GM12878 (cell line): ENCODE measurements at regions not wholly inside any gene's neighbourhood (a gene's known extent, or its start where the extent isn't known, plus 50 kb on each side); places are given as distances from the start of the nearest gene placed in this dataset.

Experiments
- ATF7 ChIP-seq: fragments of 450-650 bp; IDR thresholded peaks from 2 replicates; pipeline ENCODE4 v1.6.1; 2016; ENCODE audit warnings: low read depth, mild to moderate bottlenecking
- MXI1 ChIP-seq: fragments of 150-350 bp; IDR thresholded peaks from 2 replicates; pipeline ENCODE4 v1.6.1; 2011; ENCODE audit warnings: low read depth, mild to moderate bottlenecking, inconsistent platforms, low read length, improper control_type of control experiment
- POLR2AphosphoS5 ChIP-seq: IDR thresholded peaks from 2 replicates; pipeline ENCODE4 v1.6.1; 2011; ENCODE audit warnings: mild to moderate bottlenecking, low read length, inconsistent platforms
- RCOR1 ChIP-seq: conservative IDR thresholded peaks from 2 replicates; pipeline ENCODE4 v1.6.1; 2012; ENCODE audit warnings: low read depth, low read length, improper control_type of control experiment
- SREBF1 ChIP-seq: IDR thresholded peaks from 2 replicates; pipeline ENCODE4 v1.6.1; 2012; ENCODE audit warnings: mild to moderate bottlenecking, low read length
- SUZ12 ChIP-seq: fragments of 200-600 bp; sonication (generic); IDR thresholded peaks from one replicate; pipeline ENCODE4 v1.6.1; 2018; ENCODE audit warnings: antibody characterized with exemption, mild to moderate bottlenecking; ENCODE audit not compliant: unreplicated experiment
- TF ChIP-seq, protein P1 (sequence below), 3 experiments: IDR thresholded peaks in 2 of 3; conservative IDR thresholded peaks in 1 of 3; 2 replicates each; pipeline ENCODE4 v1.5.1; 2011; ENCODE audit warnings: low read depth in 3 of 3, low read length in 3 of 3, mild to moderate bottlenecking in 3 of 3, control low read depth in 2 of 3, moderate library complexity in 2 of 3, inconsistent platforms in 1 of 3, mixed read lengths in 1 of 3; ENCODE audit not compliant: control insufficient read depth in 2 of 3, insufficient read depth in 1 of 3; ENCODE audit errors: extremely low read depth in 1 of 3
- TF ChIP-seq, protein P2 (sequence below): IDR thresholded peaks from 2 replicates; pipeline ENCODE4 v1.6.1; 2012; ENCODE audit warnings: low read depth, low read length, improper control_type of control experiment
- TF ChIP-seq, protein P3 (sequence below): fragments of 150-350 bp; IDR thresholded peaks from 2 replicates; pipeline ENCODE4 v1.6.1; 2016; ENCODE audit warnings: low read depth, low read length

DNA sequence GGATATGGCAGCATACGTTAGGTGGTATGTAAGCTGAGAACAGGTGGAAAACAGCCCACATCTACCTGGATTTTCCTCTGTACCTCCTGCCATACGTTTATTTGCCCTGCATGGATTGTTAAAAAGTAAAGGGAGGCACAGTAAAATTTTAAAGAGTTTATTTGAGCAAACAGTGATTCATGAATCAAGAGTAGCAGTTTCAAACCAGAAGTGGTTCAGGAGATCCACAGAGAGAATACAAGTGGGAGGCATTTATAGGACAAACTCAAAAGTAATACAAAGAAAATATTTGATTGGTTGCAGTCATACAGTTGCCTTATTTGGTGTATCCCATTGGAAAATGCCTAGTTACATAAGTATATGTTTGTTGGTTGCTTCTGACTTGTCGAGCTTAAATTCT is 117.6 kb downstream of the FAM170A start:
- TF ChIP-seq, protein P1, sequence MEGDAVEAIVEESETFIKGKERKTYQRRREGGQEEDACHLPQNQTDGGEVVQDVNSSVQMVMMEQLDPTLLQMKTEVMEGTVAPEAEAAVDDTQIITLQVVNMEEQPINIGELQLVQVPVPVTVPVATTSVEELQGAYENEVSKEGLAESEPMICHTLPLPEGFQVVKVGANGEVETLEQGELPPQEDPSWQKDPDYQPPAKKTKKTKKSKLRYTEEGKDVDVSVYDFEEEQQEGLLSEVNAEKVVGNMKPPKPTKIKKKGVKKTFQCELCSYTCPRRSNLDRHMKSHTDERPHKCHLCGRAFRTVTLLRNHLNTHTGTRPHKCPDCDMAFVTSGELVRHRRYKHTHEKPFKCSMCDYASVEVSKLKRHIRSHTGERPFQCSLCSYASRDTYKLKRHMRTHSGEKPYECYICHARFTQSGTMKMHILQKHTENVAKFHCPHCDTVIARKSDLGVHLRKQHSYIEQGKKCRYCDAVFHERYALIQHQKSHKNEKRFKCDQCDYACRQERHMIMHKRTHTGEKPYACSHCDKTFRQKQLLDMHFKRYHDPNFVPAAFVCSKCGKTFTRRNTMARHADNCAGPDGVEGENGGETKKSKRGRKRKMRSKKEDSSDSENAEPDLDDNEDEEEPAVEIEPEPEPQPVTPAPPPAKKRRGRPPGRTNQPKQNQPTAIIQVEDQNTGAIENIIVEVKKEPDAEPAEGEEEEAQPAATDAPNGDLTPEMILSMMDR (IDR thresholded peaks at IDR 0.05 in 2 of 3, conservative IDR thresholded peaks at IDR 0.05 in 1 of 3; ENCODE audit: control insufficient read depth in 2 of 3, extremely low read depth in 1 of 3, insufficient read depth in 1 of 3, low read depth in 3 of 3, low read length in 3 of 3) = no peak
- TF ChIP-seq, protein P2, sequence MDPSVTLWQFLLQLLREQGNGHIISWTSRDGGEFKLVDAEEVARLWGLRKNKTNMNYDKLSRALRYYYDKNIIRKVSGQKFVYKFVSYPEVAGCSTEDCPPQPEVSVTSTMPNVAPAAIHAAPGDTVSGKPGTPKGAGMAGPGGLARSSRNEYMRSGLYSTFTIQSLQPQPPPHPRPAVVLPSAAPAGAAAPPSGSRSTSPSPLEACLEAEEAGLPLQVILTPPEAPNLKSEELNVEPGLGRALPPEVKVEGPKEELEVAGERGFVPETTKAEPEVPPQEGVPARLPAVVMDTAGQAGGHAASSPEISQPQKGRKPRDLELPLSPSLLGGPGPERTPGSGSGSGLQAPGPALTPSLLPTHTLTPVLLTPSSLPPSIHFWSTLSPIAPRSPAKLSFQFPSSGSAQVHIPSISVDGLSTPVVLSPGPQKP = no peak
- TF ChIP-seq POLR2AphosphoS5 (no peak), SUZ12 (no peak), RCOR1 (no peak), MXI1 (no peak), SREBF1 (no peak), ATF7 (no peak)
- TF ChIP-seq, protein P3, sequence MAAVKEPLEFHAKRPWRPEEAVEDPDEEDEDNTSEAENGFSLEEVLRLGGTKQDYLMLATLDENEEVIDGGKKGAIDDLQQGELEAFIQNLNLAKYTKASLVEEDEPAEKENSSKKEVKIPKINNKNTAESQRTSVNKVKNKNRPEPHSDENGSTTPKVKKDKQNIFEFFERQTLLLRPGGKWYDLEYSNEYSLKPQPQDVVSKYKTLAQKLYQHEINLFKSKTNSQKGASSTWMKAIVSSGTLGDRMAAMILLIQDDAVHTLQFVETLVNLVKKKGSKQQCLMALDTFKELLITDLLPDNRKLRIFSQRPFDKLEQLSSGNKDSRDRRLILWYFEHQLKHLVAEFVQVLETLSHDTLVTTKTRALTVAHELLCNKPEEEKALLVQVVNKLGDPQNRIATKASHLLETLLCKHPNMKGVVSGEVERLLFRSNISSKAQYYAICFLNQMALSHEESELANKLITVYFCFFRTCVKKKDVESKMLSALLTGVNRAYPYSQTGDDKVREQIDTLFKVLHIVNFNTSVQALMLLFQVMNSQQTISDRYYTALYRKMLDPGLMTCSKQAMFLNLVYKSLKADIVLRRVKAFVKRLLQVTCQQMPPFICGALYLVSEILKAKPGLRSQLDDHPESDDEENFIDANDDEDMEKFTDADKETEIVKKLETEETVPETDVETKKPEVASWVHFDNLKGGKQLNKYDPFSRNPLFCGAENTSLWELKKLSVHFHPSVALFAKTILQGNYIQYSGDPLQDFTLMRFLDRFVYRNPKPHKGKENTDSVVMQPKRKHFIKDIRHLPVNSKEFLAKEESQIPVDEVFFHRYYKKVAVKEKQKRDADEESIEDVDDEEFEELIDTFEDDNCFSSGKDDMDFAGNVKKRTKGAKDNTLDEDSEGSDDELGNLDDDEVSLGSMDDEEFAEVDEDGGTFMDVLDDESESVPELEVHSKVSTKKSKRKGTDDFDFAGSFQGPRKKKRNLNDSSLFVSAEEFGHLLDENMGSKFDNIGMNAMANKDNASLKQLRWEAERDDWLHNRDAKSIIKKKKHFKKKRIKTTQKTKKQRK = no peak
